SU-DHL-6 (cell line): ENCODE measurements at regions not wholly inside any gene's neighbourhood (a gene's known extent, or its start where the extent isn't known, plus 50 kb on each side); places are given as distances from the start of the nearest gene placed in this dataset.

ENCODE experiments used
- H2AFZ ChIP-seq: fragments of 200-600 bp; sonication (generic); 2 replicates; pipeline ENCODE4 v1.6.1; 2014; ENCODE audit warnings: low read depth, mild to moderate bottlenecking, moderate library complexity, mixed read lengths, antibody characterized with exemption, low read length; ENCODE audit not compliant: severe bottlenecking
- H3F3A ChIP-seq: fragments of 200-600 bp; shearing (Covaris generic); 2 replicates; pipeline ENCODE4 v1.6.0; 2016; ENCODE audit warnings: antibody characterized with exemption, mild to moderate bottlenecking; ENCODE audit not compliant: insufficient read depth
- H3K27ac ChIP-seq: fragments of 200-600 bp; sonication (generic); 2 replicates; pipeline ENCODE4 v1.5.1; 2016; ENCODE audit warnings: low read depth, mild to moderate bottlenecking, low read length, moderate library complexity, mixed read lengths
- H3K27me3 ChIP-seq: fragments of 200-600 bp; sonication (generic), shearing (Covaris generic); 2 replicates; pipeline ENCODE4 v1.6.0; 2014; ENCODE audit warnings: mild to moderate bottlenecking, low read length
- H3K36me3 ChIP-seq: fragments of 200-600 bp; sonication (generic); 2 replicates; pipeline ENCODE4 v1.6.1; 2014; ENCODE audit warnings: mild to moderate bottlenecking, low read length, mixed read lengths
- H3K4me2 ChIP-seq: fragments of 300-600, 200-600 bp; shearing (Covaris generic), sonication (generic); 2 replicates; pipeline ENCODE4 v1.6.0; 2014; ENCODE audit warnings: low read length, low read depth, mild to moderate bottlenecking; ENCODE audit not compliant: poor library complexity, severe bottlenecking
- H3K4me3 ChIP-seq: fragments of 200-600 bp; sonication (generic); 2 replicates; pipeline ENCODE4 v1.5.1; 2014; ENCODE audit warnings: antibody characterized with exemption, low read length, mild to moderate bottlenecking, mixed read lengths; ENCODE audit not compliant: insufficient read depth, poor library complexity, severe bottlenecking
- H3K79me2 ChIP-seq: fragments of 200-600 bp; sonication (generic); 2 replicates; pipeline ENCODE4 v1.6.1; 2014; ENCODE audit warnings: mild to moderate bottlenecking, low read length, moderate library complexity; ENCODE audit not compliant: insufficient read depth
- H3K9ac ChIP-seq: fragments of 200-600 bp; sonication (generic); 2 replicates; pipeline ENCODE4 v1.7.0; 2014; ENCODE audit warnings: mild to moderate bottlenecking, low read length
- H3K9me2 ChIP-seq: fragments of 200-600 bp; sonication (generic); replicated peaks from 2 replicates; pipeline ENCODE4 v1.6.1; 2014; ENCODE audit warnings: low read length; ENCODE audit not compliant: insufficient read depth
- H3K9me3 ChIP-seq: fragments of 200-600 bp; sonication (generic); 2 replicates; pipeline ENCODE4 v1.6.1; 2014; ENCODE audit warnings: low read length, mixed read lengths; ENCODE audit not compliant: insufficient read depth
- H4K20me1 ChIP-seq: fragments of 200-600 bp; sonication (generic); 2 replicates; pipeline ENCODE4 v1.6.1; 2014; ENCODE audit warnings: low read depth, mild to moderate bottlenecking, antibody characterized with exemption, low read length, moderate library complexity, mixed read lengths
- EZH2phosphoT487 ChIP-seq: fragments of 200-600 bp; sonication (generic), shearing (Covaris generic); conservative IDR thresholded peaks from 2 replicates; pipeline ENCODE4 v1.6.1; 2018; ENCODE audit warnings: mild to moderate bottlenecking, antibody characterized with exemption, low read length, moderate library complexity, mixed read lengths
- TF ChIP-seq, protein P1 (sequence below): fragments of 200-600 bp; sonication (generic); IDR thresholded peaks from one replicate; pipeline ENCODE4 v1.5.1; 2017; ENCODE audit warnings: antibody characterized with exemption, mild to moderate bottlenecking, low read length, moderate library complexity; ENCODE audit not compliant: insufficient read depth, poor library complexity, severe bottlenecking

DNA sequence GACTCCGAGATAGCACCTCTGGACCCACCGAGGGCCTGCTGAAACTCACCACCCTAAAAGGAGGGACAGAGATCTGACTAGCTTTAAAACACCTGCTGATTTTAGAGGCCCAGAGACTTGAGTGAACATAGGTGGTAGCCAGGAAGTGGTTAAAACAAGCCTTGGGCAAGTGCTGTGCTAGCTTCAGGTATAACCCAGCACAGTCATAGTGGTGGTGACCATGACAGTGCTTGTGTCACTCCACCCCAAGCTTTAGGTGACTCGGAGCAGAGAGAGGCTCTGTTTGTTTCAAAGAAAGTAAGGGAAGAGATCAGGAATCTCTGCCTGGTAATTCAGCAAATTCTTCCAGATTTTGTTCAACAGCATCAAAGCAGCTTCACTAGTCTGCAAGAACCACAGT lies 641.1 kb upstream of the BCHE start:
- Histone ChIP-seq H3K4me3 (no peak overlapping the region), H3K27ac (no peak overlapping the region), H3K4me2 (no peak overlapping the region), H3K9me2 (no peaks in the 10 kb centered on the region), H3F3A (peaks cover 7% of the 10 kb centered on the region; the same call in 1 of the 2 replicates), H2AFZ (peak overlapping the region; percentile 20), H3K9me3 (no peaks in the 10 kb centered on the region), H3K27me3 (no peaks in the 10 kb centered on the region), H4K20me1 (no peaks in the 10 kb centered on the region), H3K9ac (no peak overlapping the region), H3K36me3 (no peaks in the 10 kb centered on the region), H3K79me2 (no peaks in the 10 kb centered on the region)
- no peak for TF ChIP-seq EZH2phosphoT487
- TF ChIP-seq, protein P1, sequence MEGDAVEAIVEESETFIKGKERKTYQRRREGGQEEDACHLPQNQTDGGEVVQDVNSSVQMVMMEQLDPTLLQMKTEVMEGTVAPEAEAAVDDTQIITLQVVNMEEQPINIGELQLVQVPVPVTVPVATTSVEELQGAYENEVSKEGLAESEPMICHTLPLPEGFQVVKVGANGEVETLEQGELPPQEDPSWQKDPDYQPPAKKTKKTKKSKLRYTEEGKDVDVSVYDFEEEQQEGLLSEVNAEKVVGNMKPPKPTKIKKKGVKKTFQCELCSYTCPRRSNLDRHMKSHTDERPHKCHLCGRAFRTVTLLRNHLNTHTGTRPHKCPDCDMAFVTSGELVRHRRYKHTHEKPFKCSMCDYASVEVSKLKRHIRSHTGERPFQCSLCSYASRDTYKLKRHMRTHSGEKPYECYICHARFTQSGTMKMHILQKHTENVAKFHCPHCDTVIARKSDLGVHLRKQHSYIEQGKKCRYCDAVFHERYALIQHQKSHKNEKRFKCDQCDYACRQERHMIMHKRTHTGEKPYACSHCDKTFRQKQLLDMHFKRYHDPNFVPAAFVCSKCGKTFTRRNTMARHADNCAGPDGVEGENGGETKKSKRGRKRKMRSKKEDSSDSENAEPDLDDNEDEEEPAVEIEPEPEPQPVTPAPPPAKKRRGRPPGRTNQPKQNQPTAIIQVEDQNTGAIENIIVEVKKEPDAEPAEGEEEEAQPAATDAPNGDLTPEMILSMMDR = no peak

DNA sequence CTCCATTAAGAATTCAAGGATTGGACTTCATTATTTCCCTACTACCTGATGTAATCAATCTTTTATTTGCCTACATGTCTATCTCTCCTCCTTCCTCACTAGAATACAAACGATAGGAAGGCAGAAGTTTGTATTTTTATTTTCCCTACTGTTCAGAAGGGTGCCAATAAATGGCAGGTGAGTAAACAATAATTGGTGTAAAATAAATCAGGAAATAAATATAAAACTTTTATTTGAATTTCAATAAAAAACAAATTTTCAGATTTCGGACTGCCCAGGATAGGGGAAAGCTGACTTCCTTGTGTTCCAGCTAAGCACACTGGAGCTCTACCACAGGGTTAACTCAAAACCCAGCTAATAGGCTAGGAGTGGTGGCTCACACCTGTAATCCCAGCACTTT lies 636.3 kb upstream of the BCHE start:
- Histone ChIP-seq H3K27me3 (no peaks in the 10 kb centered on the region), H2AFZ (no peak overlapping the region), H3K9me3 (no peaks in the 10 kb centered on the region), H3K4me2 (no peak overlapping the region), H3K9me2 (no peaks in the 10 kb centered on the region), H3K36me3 (no peaks in the 10 kb centered on the region), H3K4me3 (no peak overlapping the region), H3K9ac (no peak overlapping the region), H4K20me1 (no peaks in the 10 kb centered on the region), H3F3A (peaks cover 3% of the 10 kb centered on the region; the same call in 1 of the 2 replicates), H3K79me2 (no peaks in the 10 kb centered on the region), H3K27ac (no peak overlapping the region)
- TF ChIP-seq, protein P1 = no peak
- TF ChIP-seq EZH2phosphoT487 = no peak

GRCh38 chr3:166472015-166472414 lies 634.8 kb upstream of the BCHE start:
- H3K9ac ChIP-seq = no peak overlapping the region
- H3F3A ChIP-seq = peaks cover 3% of the 10 kb centered on the region; the same call in 1 of the 2 replicates
- no peak overlapping the region for H2AFZ ChIP-seq
- no peak overlapping the region for H3K4me3 ChIP-seq
- H3K79me2 ChIP-seq = no peaks in the 10 kb centered on the region
- no peak overlapping the region for H3K27ac ChIP-seq
- no peaks in the 10 kb centered on the region for H3K9me3 ChIP-seq
- H3K36me3 ChIP-seq = no peaks in the 10 kb centered on the region
- no peak overlapping the region for H3K4me2 ChIP-seq
- H4K20me1 ChIP-seq = no peaks in the 10 kb centered on the region
- no peaks in the 10 kb centered on the region for H3K9me2 ChIP-seq
- no peak for TF ChIP-seq EZH2phosphoT487
- TF ChIP-seq, protein P1 = no peak
- H3K27me3 ChIP-seq = no peaks in the 10 kb centered on the region
